ENCODE measurements at regions not wholly inside any gene's neighbourhood (a gene's known extent, or its start where the extent isn't known, plus 50 kb on each side); places are given as distances from the start of the nearest gene placed in this dataset.

DNA sequence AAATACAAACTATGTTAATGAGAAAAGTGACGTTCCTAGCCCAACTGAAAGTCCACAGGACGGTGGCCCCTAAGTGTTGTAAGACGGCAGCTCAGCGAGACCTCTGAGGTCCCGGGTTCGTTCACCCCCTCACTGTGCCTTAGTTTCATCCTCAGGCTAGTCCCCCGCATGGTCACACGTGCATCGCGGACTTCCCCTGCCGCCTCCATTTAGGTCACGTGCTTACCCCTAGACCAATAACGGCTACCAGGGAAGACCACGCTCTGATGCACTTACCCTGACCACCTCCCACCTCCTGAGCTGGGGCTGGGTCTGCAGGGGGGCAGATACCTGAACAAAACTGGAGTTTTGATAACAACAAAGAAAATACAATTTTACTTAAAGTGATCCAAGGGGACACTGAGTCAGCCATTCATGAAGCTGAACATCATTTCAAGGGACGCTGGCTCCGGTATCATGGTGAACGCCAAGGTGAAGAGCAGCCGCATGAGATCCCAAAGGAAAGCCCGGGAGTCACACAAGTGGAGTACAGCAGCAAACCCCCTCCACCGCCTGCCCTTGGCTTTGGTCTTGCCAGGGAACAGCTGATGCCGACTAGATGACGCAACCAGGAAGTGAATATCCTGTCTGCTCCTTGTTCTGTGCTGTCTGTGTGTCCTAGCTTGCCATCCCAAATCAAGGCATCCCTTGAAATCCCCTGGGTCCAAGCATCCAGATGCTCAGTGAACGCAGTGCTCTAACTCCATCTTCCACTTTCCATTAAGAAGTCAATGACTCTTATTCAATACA lies 274.1 kb downstream of the PCNX1 start (continued):
- peak; percentile 85 for TF ChIP-seq MGA (IDR thresholded peaks at IDR 0.05)
- TF ChIP-seq REST (IDR thresholded peaks at IDR 0.05; ENCODE audit: borderline replicate concordance) = no peak
- TF ChIP-seq REST (CRISPR knock-in tag; IDR thresholded peaks at IDR 0.05; ENCODE audit: low read depth) = no peak
- TF ChIP-seq CEBPG (CRISPR knock-in tag; IDR thresholded peaks at IDR 0.05) = no peak
- TF ChIP-seq CEBPG (tag; conservative IDR thresholded peaks at IDR 0.05 in 1 of 2, IDR thresholded peaks at IDR 0.05 in 1 of 2) = peak; percentile 28 to 67; a peak in 2 of 4 replicates
- no peak for TF ChIP-seq RFX5 (IDR thresholded peaks at IDR 0.05; ENCODE audit: low read depth, low read length)
- TF ChIP-seq ZNF165 (CRISPR knock-in tag; IDR thresholded peaks at IDR 0.05; ENCODE audit: borderline replicate concordance) = no peak

All from K562 (cell line).